Retinal pigment epithelial cell (primary cell): ENCODE measurements at regions not wholly inside any gene's neighbourhood (a gene's known extent, or its start where the extent isn't known, plus 50 kb on each side); places are given as distances from the start of the nearest gene placed in this dataset.

ENCODE experiments used
- DNase-seq: peaks from one replicate; pipeline ENCODE4 v3.0.0-alpha.2; 2010; ENCODE audit warnings: low read depth
- H3K4me3 ChIP-seq: 2 replicates; pipeline ENCODE4 v1.5.1; 2011; ENCODE audit warnings: mild to moderate bottlenecking, low read length, control low read depth, moderate library complexity
- CTCF ChIP-seq: conservative IDR thresholded peaks from 2 replicates; pipeline ENCODE4 v1.5.1; 2011; ENCODE audit warnings: low read depth, low read length, control low read depth, inconsistent platforms

- TF ChIP-seq CTCF: no peak
- no peak overlapping the region for H3K4me3 ChIP-seq
- no peak for DNase-seq
Observed at GRCh38 chrX:34227804-34228203, 95.7 kb upstream of the FAM47A start.

GRCh38 chrX:34223574-34223973 lies 91.5 kb upstream of the FAM47A start:
- no peak for TF ChIP-seq CTCF
- no peak overlapping the region for H3K4me3 ChIP-seq
- no peak for DNase-seq

GRCh38 chrX:34218063-34218462 lies 85.9 kb upstream of the FAM47A start:
- no peak for TF ChIP-seq CTCF
- DNase-seq: no peak
- H3K4me3 ChIP-seq: no peak overlapping the region

- no peak for TF ChIP-seq CTCF
- DNase-seq: no peak
- no peak overlapping the region for H3K4me3 ChIP-seq
Observed at GRCh38 chrX:34197946-34198345, 65.8 kb upstream of the FAM47A start.
